ENCODE measurements at regions not wholly inside any gene's neighbourhood (a gene's known extent, or its start where the extent isn't known, plus 50 kb on each side); places are given as distances from the start of the nearest gene placed in this dataset.

DNA sequence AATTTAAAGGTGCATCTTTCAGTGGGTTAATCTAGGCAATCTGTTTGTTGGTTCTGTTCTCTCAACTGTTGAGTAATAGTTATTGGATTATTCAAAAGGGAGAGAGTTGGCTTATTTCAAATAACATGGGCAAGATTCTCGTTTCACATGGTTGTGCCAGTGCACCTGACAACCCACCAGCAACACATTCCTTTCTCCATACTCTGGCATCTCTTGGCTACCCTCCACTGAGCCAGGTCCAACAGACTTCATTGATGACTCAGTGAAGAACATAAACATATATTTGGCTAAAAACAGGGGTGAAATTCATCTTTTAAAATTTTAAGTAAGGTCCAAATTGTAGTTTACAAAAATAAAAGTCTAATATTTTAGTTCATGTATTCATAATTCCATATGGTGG is 967.2 kb downstream of the RPA4 start:
- TF ChIP-seq, protein P1, sequence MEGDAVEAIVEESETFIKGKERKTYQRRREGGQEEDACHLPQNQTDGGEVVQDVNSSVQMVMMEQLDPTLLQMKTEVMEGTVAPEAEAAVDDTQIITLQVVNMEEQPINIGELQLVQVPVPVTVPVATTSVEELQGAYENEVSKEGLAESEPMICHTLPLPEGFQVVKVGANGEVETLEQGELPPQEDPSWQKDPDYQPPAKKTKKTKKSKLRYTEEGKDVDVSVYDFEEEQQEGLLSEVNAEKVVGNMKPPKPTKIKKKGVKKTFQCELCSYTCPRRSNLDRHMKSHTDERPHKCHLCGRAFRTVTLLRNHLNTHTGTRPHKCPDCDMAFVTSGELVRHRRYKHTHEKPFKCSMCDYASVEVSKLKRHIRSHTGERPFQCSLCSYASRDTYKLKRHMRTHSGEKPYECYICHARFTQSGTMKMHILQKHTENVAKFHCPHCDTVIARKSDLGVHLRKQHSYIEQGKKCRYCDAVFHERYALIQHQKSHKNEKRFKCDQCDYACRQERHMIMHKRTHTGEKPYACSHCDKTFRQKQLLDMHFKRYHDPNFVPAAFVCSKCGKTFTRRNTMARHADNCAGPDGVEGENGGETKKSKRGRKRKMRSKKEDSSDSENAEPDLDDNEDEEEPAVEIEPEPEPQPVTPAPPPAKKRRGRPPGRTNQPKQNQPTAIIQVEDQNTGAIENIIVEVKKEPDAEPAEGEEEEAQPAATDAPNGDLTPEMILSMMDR (IDR thresholded peaks at IDR 0.05; ENCODE audit: extremely low read depth, low read depth, low read length) = no peak
- Histone ChIP-seq H3K9me3 (ENCODE audit: low read depth, low read length) (no peaks in the 10 kb centered on the region), H3K27ac (ENCODE audit: low read depth, low read length) (no peak overlapping the region), H3K79me2 (ENCODE audit: insufficient read depth, low read length) (no peaks in the 10 kb centered on the region), H3K4me3 (ENCODE audit: insufficient read depth, low read length) (no peak overlapping the region), H2AFZ (ENCODE audit: low read length) (no peak overlapping the region), H4K20me1 (ENCODE audit: insufficient read depth, low read length) (no peaks in the 10 kb centered on the region), H3K4me2 (ENCODE audit: insufficient read depth, low read length) (no peak overlapping the region), H3K4me1 (ENCODE audit: insufficient read depth, low read length) (no peaks in the 10 kb centered on the region), H3K27me3 (ENCODE audit: insufficient read depth, low read length) (no peaks in the 10 kb centered on the region), H3K36me3 (ENCODE audit: insufficient read depth, low read length) (no peaks in the 10 kb centered on the region)
- no peak for DNase-seq (ENCODE audit: insufficient read length, low spot score, missing footprints)

DNA sequence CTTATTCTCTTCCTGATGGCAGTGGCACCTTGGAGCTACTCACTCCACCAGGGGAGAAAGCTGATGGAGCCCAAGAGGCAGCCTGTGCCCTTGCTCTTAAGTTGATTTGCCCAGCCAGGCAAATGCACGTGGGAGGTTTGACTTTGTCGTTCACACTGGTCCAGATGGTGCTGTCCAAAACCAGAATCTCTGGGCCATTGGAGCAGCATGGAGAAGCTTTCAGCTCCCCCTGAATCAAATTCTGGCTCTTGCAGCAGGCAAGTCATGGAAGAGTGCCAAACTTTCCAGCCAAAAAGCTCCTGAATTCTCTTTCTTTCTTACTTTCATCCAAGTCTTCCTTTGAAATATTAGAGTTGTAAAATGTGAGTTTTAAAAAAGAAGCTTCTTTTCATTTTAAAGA is 970.4 kb downstream of the RPA4 start:
- Histone ChIP-seq H3K4me2 (ENCODE audit: insufficient read depth, low read length) (no peak overlapping the region), H2AFZ (ENCODE audit: low read length) (no peak overlapping the region), H3K27ac (ENCODE audit: low read depth, low read length) (no peak overlapping the region), H3K9me3 (ENCODE audit: low read depth, low read length) (no peaks in the 10 kb centered on the region), H3K79me2 (ENCODE audit: insufficient read depth, low read length) (no peaks in the 10 kb centered on the region), H3K4me1 (ENCODE audit: insufficient read depth, low read length) (no peaks in the 10 kb centered on the region), H3K36me3 (ENCODE audit: insufficient read depth, low read length) (no peaks in the 10 kb centered on the region), H3K4me3 (ENCODE audit: insufficient read depth, low read length) (no peak overlapping the region), H4K20me1 (ENCODE audit: insufficient read depth, low read length) (no peaks in the 10 kb centered on the region), H3K27me3 (ENCODE audit: insufficient read depth, low read length) (no peaks in the 10 kb centered on the region)
- TF ChIP-seq, protein P1 (IDR thresholded peaks at IDR 0.05; ENCODE audit: extremely low read depth, low read depth, low read length) = no peak
- peak; percentile 30 for DNase-seq (ENCODE audit: insufficient read length, low spot score, missing footprints)

DNA sequence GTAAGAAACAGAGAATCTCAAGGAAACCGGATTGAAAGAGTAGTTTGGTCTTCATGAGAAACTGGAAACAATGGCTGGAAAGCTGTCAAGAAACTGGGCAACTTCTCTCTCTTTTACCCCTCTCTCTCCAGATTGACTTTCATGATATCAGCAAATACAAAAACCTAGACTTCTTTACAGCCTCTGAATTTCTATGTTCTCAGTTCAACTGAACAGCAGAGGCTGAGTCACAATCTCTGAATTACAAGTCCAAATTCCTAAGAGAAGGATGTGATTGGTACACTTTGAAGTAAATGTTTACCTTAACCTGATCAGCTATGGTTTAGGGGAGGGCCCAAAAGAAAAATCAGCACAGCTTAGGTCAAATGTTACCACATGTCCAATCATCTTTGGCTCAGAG is 974.9 kb downstream of the RPA4 start:
- H3K27ac ChIP-seq (ENCODE audit: low read depth, low read length) = no peak overlapping the region
- DNase-seq (ENCODE audit: insufficient read length, low spot score, missing footprints) = no peak
- TF ChIP-seq, protein P1 (IDR thresholded peaks at IDR 0.05; ENCODE audit: extremely low read depth, low read depth, low read length) = no peak

DNA sequence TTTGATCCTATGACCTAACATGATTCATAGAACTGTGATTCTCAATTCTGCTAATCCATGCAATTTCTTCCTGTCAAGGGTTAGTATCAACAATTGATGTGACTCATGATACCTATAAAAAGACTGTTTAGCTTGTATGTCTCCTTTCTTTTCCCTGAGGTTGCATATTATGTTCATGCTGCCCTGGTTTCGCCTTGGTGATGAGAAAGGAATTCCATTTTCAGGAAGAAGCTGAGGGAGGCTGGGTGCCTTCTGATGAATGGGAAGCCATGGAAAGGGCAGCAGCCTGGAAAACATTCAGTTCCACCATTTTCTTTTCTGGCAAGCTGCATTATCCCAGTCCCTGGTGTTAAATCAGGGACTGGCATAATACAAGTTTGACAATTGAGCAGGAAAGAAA is 976.5 kb downstream of the RPA4 start:
- H3K9me3 ChIP-seq (ENCODE audit: low read depth, low read length) = no peaks in the 10 kb centered on the region
- H3K4me2 ChIP-seq (ENCODE audit: insufficient read depth, low read length) = no peak overlapping the region
- no peaks in the 10 kb centered on the region for H4K20me1 ChIP-seq (ENCODE audit: insufficient read depth, low read length)
- H3K27me3 ChIP-seq (ENCODE audit: insufficient read depth, low read length) = no peaks in the 10 kb centered on the region
- TF ChIP-seq, protein P1 (IDR thresholded peaks at IDR 0.05; ENCODE audit: extremely low read depth, low read depth, low read length) = no peak
- H3K36me3 ChIP-seq (ENCODE audit: insufficient read depth, low read length) = no peaks in the 10 kb centered on the region
- no peaks in the 10 kb centered on the region for H3K79me2 ChIP-seq (ENCODE audit: insufficient read depth, low read length)
- no peak for DNase-seq (ENCODE audit: insufficient read length, low spot score, missing footprints)
- H3K4me3 ChIP-seq (ENCODE audit: insufficient read depth, low read length) = no peak overlapping the region
- no peak overlapping the region for H2AFZ ChIP-seq (ENCODE audit: low read length)
- H3K27ac ChIP-seq (ENCODE audit: low read depth, low read length) = no peak overlapping the region
- no peaks in the 10 kb centered on the region for H3K4me1 ChIP-seq (ENCODE audit: insufficient read depth, low read length)

More for the DNA sequence above, 974.9 kb downstream of the RPA4 start:
- no peaks in the 10 kb centered on the region for H3K4me1 ChIP-seq (ENCODE audit: insufficient read depth, low read length)
- H3K27me3 ChIP-seq (ENCODE audit: insufficient read depth, low read length) = no peaks in the 10 kb centered on the region
- no peaks in the 10 kb centered on the region for H3K9me3 ChIP-seq (ENCODE audit: low read depth, low read length)
- no peaks in the 10 kb centered on the region for H4K20me1 ChIP-seq (ENCODE audit: insufficient read depth, low read length)
- H2AFZ ChIP-seq (ENCODE audit: low read length) = no peak overlapping the region
- no peak overlapping the region for H3K4me3 ChIP-seq (ENCODE audit: insufficient read depth, low read length)
- H3K79me2 ChIP-seq (ENCODE audit: insufficient read depth, low read length) = no peaks in the 10 kb centered on the region
- no peak overlapping the region for H3K4me2 ChIP-seq (ENCODE audit: insufficient read depth, low read length)
- H3K36me3 ChIP-seq (ENCODE audit: insufficient read depth, low read length) = no peaks in the 10 kb centered on the region

Data from osteoblast (primary cell).